ENCODE measurements at regions not wholly inside any gene's neighbourhood (a gene's known extent, or its start where the extent isn't known, plus 50 kb on each side); places are given as distances from the start of the nearest gene placed in this dataset.
A peak's percentile ranks its signal among the peaks of the same experiment; 100 is the strongest.

DNA sequence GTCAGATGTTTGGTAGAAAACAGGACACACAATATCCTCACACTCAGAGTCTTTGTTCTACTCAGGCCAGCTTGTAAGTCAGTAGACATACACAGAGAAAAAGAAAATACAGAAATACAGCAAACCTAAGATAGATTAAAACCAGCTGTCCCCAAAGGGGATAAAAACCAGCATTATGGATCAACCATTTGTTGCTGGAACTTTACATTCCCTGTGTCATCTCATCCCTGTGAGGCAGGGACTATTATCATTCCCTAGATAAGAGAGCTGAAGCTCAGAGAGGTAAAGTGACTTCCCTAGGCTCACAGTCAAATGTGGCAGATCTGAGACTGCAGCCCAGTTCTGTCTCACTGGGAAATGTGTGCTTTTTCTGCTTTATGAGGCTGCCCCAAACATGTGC is 80.7 kb downstream of the DMRTA2 start:
- H3K27ac Mint-ChIP-seq = no peak overlapping the region
- H3K4me3 Mint-ChIP-seq = no peak overlapping the region
- no peaks in the 10 kb centered on the region for H3K36me3 Mint-ChIP-seq (ENCODE audit: low read depth)
- H3K27me3 Mint-ChIP-seq (ENCODE audit: low read depth, poor library complexity) = peaks cover 30% of the 10 kb centered on the region
- TF ChIP-seq, protein P1, sequence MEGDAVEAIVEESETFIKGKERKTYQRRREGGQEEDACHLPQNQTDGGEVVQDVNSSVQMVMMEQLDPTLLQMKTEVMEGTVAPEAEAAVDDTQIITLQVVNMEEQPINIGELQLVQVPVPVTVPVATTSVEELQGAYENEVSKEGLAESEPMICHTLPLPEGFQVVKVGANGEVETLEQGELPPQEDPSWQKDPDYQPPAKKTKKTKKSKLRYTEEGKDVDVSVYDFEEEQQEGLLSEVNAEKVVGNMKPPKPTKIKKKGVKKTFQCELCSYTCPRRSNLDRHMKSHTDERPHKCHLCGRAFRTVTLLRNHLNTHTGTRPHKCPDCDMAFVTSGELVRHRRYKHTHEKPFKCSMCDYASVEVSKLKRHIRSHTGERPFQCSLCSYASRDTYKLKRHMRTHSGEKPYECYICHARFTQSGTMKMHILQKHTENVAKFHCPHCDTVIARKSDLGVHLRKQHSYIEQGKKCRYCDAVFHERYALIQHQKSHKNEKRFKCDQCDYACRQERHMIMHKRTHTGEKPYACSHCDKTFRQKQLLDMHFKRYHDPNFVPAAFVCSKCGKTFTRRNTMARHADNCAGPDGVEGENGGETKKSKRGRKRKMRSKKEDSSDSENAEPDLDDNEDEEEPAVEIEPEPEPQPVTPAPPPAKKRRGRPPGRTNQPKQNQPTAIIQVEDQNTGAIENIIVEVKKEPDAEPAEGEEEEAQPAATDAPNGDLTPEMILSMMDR (IDR thresholded peaks at IDR 0.05) = no peak
- peaks cover 19% of the 10 kb centered on the region for H3K9me3 Mint-ChIP-seq
- DNase-seq = no peak
- no peaks in the 10 kb centered on the region for H3K4me1 Mint-ChIP-seq

DNA sequence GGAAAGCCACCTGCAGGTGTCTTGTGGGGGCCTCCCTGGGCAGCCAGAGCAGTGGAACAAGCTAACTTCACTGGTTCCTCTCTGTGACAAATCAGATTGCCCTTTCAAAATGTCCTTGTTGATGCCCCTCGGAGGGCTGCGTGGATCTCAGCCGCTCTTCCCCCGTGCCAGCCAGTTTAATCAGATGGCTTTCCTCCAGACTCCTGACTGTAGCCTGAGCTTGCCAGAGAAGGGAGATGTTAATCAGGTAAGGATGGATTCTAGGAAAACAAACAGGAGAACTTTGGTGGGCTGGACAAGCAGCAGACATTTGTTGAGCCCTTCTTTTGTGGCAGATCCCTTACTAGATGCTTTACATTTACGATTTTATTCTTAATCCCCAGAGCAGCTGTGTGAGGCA is 88.2 kb downstream of the DMRTA2 start:
- Mint-ChIP-seq H3K27ac (no peak overlapping the region), H3K4me3 (no peak overlapping the region), H3K36me3 (ENCODE audit: low read depth) (no peaks in the 10 kb centered on the region), H3K9me3 (peaks cover 8% of the 10 kb centered on the region), H3K4me1 (no peaks in the 10 kb centered on the region), H3K27me3 (ENCODE audit: low read depth, poor library complexity) (peaks cover 68% of the 10 kb centered on the region)
- no peak for DNase-seq
- TF ChIP-seq, protein P1 (IDR thresholded peaks at IDR 0.05) = no peak

DNA sequence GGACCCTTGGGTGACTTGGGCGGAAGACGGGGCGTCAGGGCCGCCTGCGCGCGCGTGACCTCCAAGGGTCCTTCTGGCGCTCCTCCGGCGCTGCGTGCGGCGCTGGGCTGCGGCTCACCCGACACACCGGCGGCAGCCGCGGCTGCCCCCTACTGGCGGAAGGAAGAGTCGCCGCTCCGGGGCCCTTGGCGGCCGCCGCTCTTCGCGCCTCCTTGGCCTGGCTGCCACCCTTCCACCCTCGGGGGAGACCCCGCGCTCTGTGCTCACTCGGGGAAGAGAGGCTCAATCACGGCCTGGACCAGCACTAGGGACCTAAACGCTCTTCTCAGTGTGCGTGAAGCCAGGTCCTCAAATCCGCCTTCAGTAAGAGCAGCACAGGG is 89.7 kb downstream of the DMRTA2 start:
- H3K4me1 Mint-ChIP-seq = no peaks in the 10 kb centered on the region
- peak overlapping the region; percentile 49 for H3K4me3 Mint-ChIP-seq
- TF ChIP-seq, protein P1 (IDR thresholded peaks at IDR 0.05) = peak; percentile 52
- DNase-seq = peak; percentile 77
- no peak overlapping the region for H3K27ac Mint-ChIP-seq
- peaks cover under 1% of the 10 kb centered on the region for H3K9me3 Mint-ChIP-seq
- no peaks in the 10 kb centered on the region for H3K36me3 Mint-ChIP-seq (ENCODE audit: low read depth)
- H3K27me3 Mint-ChIP-seq (ENCODE audit: low read depth, poor library complexity) = peaks cover 65% of the 10 kb centered on the region

DNA sequence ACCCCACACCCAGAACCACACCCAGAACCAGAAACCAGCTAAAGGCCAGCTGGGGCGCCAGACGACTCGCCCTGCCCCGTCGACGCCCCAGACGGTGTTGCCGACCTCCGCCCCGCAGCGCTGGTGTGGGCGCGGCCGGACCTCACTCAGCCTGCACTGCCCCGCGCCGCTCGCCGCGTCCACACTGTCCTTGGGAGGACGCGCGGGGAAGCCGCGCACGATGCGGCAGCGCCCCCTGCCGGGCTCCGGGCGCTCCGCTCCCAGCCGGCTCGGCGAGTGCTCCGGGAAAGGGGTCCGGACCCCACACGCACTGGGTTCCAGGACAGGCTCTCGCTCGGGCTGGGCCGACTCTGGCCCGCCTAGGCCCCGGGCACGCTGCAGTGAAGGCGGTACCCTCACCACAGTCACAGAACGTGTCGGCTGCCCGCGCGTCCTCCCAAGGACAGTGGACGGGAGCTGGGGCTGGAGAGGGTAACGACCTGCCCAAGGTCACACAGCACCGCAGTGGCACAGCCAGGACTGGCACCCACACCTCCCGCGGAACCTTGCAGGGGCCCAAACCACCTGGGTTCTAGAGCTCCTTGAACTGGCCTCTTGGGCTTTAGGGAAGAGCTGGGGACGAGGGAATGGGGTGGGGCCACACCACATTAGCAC is 90.2 kb downstream of the DMRTA2 start:
- Mint-ChIP-seq H3K27me3 (ENCODE audit: low read depth, poor library complexity) (peaks cover 62% of the 10 kb centered on the region), H3K4me3 (peak overlapping the region; percentile 49), H3K9me3 (no peaks in the 10 kb centered on the region), H3K4me1 (no peaks in the 10 kb centered on the region), H3K27ac (no peak overlapping the region), H3K36me3 (ENCODE audit: low read depth) (no peaks in the 10 kb centered on the region)
- TF ChIP-seq, protein P1 (IDR thresholded peaks at IDR 0.05) = peak; percentile 54
- peak; percentile 84 for DNase-seq

DNA sequence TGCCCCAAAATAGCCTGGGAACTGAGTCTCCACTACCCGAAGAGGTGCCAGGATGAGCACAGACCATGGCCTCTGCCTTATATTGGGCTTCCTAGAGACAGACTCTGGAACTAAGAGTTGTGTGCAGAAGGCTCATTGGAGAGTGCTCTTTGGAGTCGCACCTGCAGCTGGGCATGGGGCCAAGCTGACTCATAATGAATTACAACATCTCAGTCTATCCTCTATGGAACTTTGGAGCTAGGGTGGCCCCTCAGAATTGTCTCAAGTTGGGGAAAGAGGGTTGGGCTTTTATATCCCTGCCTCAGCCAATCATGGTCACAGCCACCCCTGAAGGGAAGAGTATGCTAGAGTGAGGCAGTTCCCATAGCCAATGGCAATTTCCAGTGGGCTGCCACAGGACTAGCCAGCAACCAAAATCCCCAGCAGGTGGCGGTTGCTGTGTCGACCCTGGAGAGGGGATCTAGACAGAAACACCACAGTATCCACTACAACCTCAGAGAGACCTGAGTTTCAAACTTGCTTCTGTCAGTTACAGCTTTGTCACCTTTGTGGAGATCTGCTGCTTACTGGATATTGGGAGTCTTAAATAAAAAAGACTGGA is 93.8 kb downstream of the DMRTA2 start:
- H3K4me1 Mint-ChIP-seq = no peaks in the 10 kb centered on the region
- DNase-seq = no peak
- no peaks in the 10 kb centered on the region for H3K36me3 Mint-ChIP-seq (ENCODE audit: low read depth)
- peaks cover 3% of the 10 kb centered on the region for H3K9me3 Mint-ChIP-seq
- peaks cover 41% of the 10 kb centered on the region for H3K27me3 Mint-ChIP-seq (ENCODE audit: low read depth, poor library complexity)
- H3K27ac Mint-ChIP-seq = no peak overlapping the region
- no peak overlapping the region for H3K4me3 Mint-ChIP-seq
- TF ChIP-seq, protein P1 (IDR thresholded peaks at IDR 0.05) = no peak

DNA sequence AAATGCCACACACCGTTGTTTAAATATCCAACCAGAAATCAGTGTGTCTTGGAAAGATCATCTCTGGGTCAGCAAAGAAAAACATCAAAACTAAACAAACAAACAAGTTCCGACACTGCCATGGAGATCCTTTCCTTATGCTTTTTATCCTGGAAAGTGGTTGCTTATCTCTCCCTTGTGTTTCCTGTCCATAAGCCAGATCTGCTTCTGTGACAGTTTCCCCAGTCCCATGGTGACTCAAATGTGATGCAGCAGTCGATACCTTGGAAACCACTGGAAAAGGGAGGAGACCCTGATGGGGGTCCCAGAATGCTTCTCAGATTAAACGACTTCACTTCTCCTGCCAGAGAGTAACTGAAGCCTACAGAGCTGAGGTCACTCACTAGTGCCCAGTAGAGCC is 94.7 kb downstream of the DMRTA2 start:
- no peak for DNase-seq
- H3K36me3 Mint-ChIP-seq (ENCODE audit: low read depth) = no peaks in the 10 kb centered on the region
- no peaks in the 10 kb centered on the region for H3K4me1 Mint-ChIP-seq
- no peak overlapping the region for H3K27ac Mint-ChIP-seq
- TF ChIP-seq, protein P1 (IDR thresholded peaks at IDR 0.05) = no peak
- H3K4me3 Mint-ChIP-seq = no peak overlapping the region
- peaks cover 12% of the 10 kb centered on the region for H3K9me3 Mint-ChIP-seq
- H3K27me3 Mint-ChIP-seq (ENCODE audit: low read depth, poor library complexity) = peaks cover 32% of the 10 kb centered on the region

Data from nephron progenitor cell (in vitro differentiated cells).